GM21390 (cell line): ENCODE measurements at regions not wholly inside any gene's neighbourhood (a gene's known extent, or its start where the extent isn't known, plus 50 kb on each side); places are given as distances from the start of the nearest gene placed in this dataset.
"Not testable (repeated sequence)": the region's sequence is repeated elsewhere in the genome, so short reads cannot be mapped to it uniquely, and the experiment has no call there.

Experiments
- ATAC-seq: cut with Tn5 transposase; IDR thresholded peaks from one replicate; pipeline ENCODE4 v1.9.1; 2021; ENCODE audit not compliant: unreplicated experiment

- ATAC-seq = no peak
Measured at GRCh38 chr10:109418795-109419194, 504.5 kb downstream of the XPNPEP1 start.

- ATAC-seq = no peak
Measured at GRCh38 chr10:109417803-109418202, 505.5 kb downstream of the XPNPEP1 start.

GRCh38 chr10:109412353-109412752 is 511.0 kb downstream of the XPNPEP1 start:
- no peak for ATAC-seq

- no peak for ATAC-seq
Measured at GRCh38 chr10:109411917-109412316, 511.4 kb downstream of the XPNPEP1 start.

- ATAC-seq = no peak
Measured at GRCh38 chr10:109405338-109405737, 518.0 kb downstream of the XPNPEP1 start.

GRCh38 chr10:109403551-109403950 is 519.8 kb downstream of the XPNPEP1 start:
- ATAC-seq = no peak

- no peak for ATAC-seq
Measured at GRCh38 chr10:109393425-109393824, 529.9 kb downstream of the XPNPEP1 start.

GRCh38 chr10:109386921-109387320 is 536.4 kb downstream of the XPNPEP1 start:
- no peak for ATAC-seq

- no peak for ATAC-seq
Measured at GRCh38 chr10:109386101-109386500, 537.2 kb downstream of the XPNPEP1 start.

GRCh38 chr10:109379186-109379585 is 544.1 kb downstream of the XPNPEP1 start:
- no peak for ATAC-seq

- ATAC-seq = no peak
Measured at GRCh38 chr10:109374215-109374614, 549.1 kb downstream of the XPNPEP1 start.

GRCh38 chr10:109359316-109359715 is 564.0 kb downstream of the XPNPEP1 start:
- ATAC-seq = no peak

- no peak for ATAC-seq
Measured at GRCh38 chr10:109358325-109358724, 565.0 kb downstream of the XPNPEP1 start.

- no peak for ATAC-seq
Measured at GRCh38 chr10:109348324-109348723, 575.0 kb downstream of the XPNPEP1 start.

GRCh38 chr10:109343293-109343692 is 580.0 kb downstream of the XPNPEP1 start:
- no peak for ATAC-seq

- ATAC-seq = no peak
Measured at GRCh38 chr10:109341986-109342385, 581.3 kb downstream of the XPNPEP1 start.

GRCh38 chr10:109328001-109328400 is 595.3 kb downstream of the XPNPEP1 start:
- ATAC-seq = no peak

GRCh38 chr10:109327266-109327665 is 596.0 kb downstream of the XPNPEP1 start:
- ATAC-seq = no peak

GRCh38 chr10:109324721-109325120 is 598.6 kb downstream of the XPNPEP1 start:
- ATAC-seq = no peak

GRCh38 chr10:109317746-109318366 is 605.5 kb downstream of the XPNPEP1 start:
- ATAC-seq = no peak

GRCh38 chr10:109314016-109314415 is 609.3 kb downstream of the XPNPEP1 start:
- ATAC-seq = not testable (repeated sequence)

GRCh38 chr10:109312555-109312954 is 610.8 kb downstream of the XPNPEP1 start:
- ATAC-seq = not testable (repeated sequence)

GRCh38 chr10:109308971-109309370 is 614.3 kb downstream of the XPNPEP1 start:
- ATAC-seq = no peak
